IgD-negative memory B cell (primary cell): ENCODE measurements at regions not wholly inside any gene's neighbourhood (a gene's known extent, or its start where the extent isn't known, plus 50 kb on each side); places are given as distances from the start of the nearest gene placed in this dataset.
"Not testable (repeated sequence)": the region's sequence is repeated elsewhere in the genome, so short reads cannot be mapped to it uniquely, and the experiment has no call there.

Experiments used
- H3K27ac Mint-ChIP-seq, 3 donors: one replicate each; pipeline ENCODE4 v1.8.0; 2020 to 2022; ENCODE audit warnings: mild to moderate bottlenecking in 3 of 3, mixed read lengths in 3 of 3, moderate library complexity in 1 of 3
- H3K27me3 Mint-ChIP-seq: one replicate; pipeline ENCODE4 v1.8.0; 2021; ENCODE audit warnings: mixed read lengths
- H3K36me3 Mint-ChIP-seq: one replicate; pipeline ENCODE4 v1.8.0; 2020; ENCODE audit warnings: mild to moderate bottlenecking, mixed read lengths
- H3K4me1 Mint-ChIP-seq, 3 donors: one replicate each; pipeline ENCODE4 v1.8.0; 2020 to 2022; ENCODE audit warnings: mixed read lengths in 3 of 3, mild to moderate bottlenecking in 1 of 3
- H3K4me3 Mint-ChIP-seq, 4 donors: one replicate each; pipeline ENCODE4 v1.8.0; 2020 to 2022; ENCODE audit warnings: mild to moderate bottlenecking in 4 of 4, mixed read lengths in 4 of 4, moderate library complexity in 3 of 4
- H3K9me3 Mint-ChIP-seq, 3 donors: one replicate each; pipeline ENCODE4 v1.8.0; 2020 to 2021; ENCODE audit warnings: mixed read lengths in 3 of 3, mild to moderate bottlenecking in 1 of 3

DNA sequence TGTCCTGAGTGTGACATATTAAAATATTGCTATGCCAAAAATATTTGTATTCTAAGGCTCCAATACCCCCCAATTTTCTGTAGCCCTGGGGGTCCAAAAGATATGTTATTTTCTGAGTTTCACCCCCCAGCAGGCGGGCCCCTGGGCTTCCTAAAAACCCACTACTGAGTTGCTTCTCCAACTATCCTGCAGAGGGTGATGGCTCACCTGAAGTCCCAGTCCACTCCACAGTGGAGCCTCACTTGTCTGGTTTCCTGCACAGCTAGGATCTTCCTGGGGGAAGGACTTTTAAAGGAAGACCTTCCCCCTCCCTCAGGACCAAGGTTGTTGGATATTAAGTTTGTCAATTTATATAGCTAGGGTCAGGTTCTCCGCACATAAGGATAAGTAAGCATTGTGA is 1181.4 kb downstream of the ROBO2 start:
- H3K4me1 Mint-ChIP-seq: no peaks in the 10 kb centered on the region
- H3K36me3 Mint-ChIP-seq: no peaks in the 10 kb centered on the region
- peaks cover 2 to 9% (median 5%) of the 10 kb centered on the region in 3 donors for H3K9me3 Mint-ChIP-seq
- H3K27me3 Mint-ChIP-seq: no peaks in the 10 kb centered on the region
- H3K4me3 Mint-ChIP-seq: no peak overlapping the region
- H3K27ac Mint-ChIP-seq: no peak overlapping the region

DNA sequence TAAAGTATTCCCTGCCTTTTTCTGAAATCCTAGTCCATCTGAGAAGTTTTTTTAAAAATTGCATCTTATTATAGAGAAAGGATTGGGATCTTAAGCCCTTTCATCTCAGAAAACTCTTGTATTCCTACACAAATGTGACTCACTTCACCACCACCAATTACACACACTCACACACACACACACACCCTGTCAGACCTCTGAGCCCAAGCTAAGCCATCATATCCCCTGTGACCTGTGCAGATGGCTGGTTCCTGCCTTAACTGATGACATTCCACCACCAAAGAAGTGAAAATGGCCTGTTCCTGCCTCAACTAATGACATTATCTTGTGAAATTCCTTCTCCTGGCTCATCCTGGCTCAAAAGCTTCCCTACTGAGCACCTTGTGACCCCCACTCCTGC is 1181.9 kb downstream of the ROBO2 start:
- peaks cover 2 to 9% (median 5%) of the 10 kb centered on the region in 3 donors for H3K9me3 Mint-ChIP-seq
- no peaks in the 10 kb centered on the region for H3K4me1 Mint-ChIP-seq
- H3K27me3 Mint-ChIP-seq: no peaks in the 10 kb centered on the region
- H3K36me3 Mint-ChIP-seq: no peaks in the 10 kb centered on the region
- no peak overlapping the region for H3K27ac Mint-ChIP-seq
- H3K4me3 Mint-ChIP-seq: no peak overlapping the region

- H3K4me3 Mint-ChIP-seq: no peak overlapping the region
- no peak overlapping the region for H3K27ac Mint-ChIP-seq
- H3K36me3 Mint-ChIP-seq: no peaks in the 10 kb centered on the region
- H3K27me3 Mint-ChIP-seq: no peaks in the 10 kb centered on the region
- peaks cover 4 to 6% (median 6%) of the 10 kb centered on the region in 3 donors for H3K9me3 Mint-ChIP-seq
- peaks cover 0 to 2% (median 0%) of the 10 kb centered on the region in 3 donors for H3K4me1 Mint-ChIP-seq
These were observed 1195.9 kb downstream of the ROBO2 start for GRCh38 chr3:78235841-78236240.

DNA sequence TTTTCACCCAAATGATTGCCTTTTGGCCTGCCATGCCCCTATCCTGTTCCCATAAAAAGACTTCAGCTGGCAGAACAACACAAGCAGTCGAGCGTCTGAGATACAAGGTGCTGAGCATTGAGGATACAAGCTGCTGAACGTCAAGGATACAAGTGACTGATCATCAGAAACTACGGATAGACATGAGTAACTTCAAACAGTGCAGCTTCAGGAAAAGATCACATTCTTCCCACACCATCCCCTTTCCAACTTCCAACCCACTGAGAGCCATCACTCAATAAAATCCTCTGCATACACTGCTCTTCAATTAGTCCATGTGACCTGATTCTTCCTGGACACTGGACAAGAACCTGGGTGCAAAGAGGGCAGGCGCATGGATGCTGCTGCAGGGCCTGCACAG is 1198.9 kb downstream of the ROBO2 start:
- Mint-ChIP-seq H3K9me3 (peaks cover 4 to 10% (median 7%) of the 10 kb centered on the region in 3 donors), H3K4me1 (peaks cover 0 to 2% (median 0%) of the 10 kb centered on the region in 3 donors), H3K27me3 (no peaks in the 10 kb centered on the region), H3K36me3 (no peaks in the 10 kb centered on the region), H3K27ac (no peak overlapping the region), H3K4me3 (no peak overlapping the region)

- Mint-ChIP-seq H3K4me3 (no peak overlapping the region), H3K36me3 (no peaks in the 10 kb centered on the region), H3K27me3 (no peaks in the 10 kb centered on the region), H3K4me1 (peaks cover 0 to 2% (median 0%) of the 10 kb centered on the region in 3 donors), H3K9me3 (peaks cover 2 to 14% (median 11%) of the 10 kb centered on the region in 3 donors), H3K27ac (no peak overlapping the region)
These were observed 1202.8 kb downstream of the ROBO2 start for GRCh38 chr3:78242724-78243123.

- Mint-ChIP-seq H3K4me1 (peaks cover 0 to 2% (median 0%) of the 10 kb centered on the region in 3 donors), H3K4me3 (no peak overlapping the region), H3K9me3 (peaks cover 2 to 14% (median 8%) of the 10 kb centered on the region in 3 donors), H3K27me3 (no peaks in the 10 kb centered on the region), H3K36me3 (no peaks in the 10 kb centered on the region), H3K27ac (no peak overlapping the region)
These were observed 1204.2 kb downstream of the ROBO2 start for GRCh38 chr3:78244136-78244535.

GRCh38 chr3:78249294-78249693 is 1209.4 kb downstream of the ROBO2 start:
- H3K4me3 Mint-ChIP-seq: no peak overlapping the region
- H3K9me3 Mint-ChIP-seq: peaks cover 0 to 6% (median 4%) of the 10 kb centered on the region in 3 donors
- no peak overlapping the region for H3K27ac Mint-ChIP-seq
- H3K4me1 Mint-ChIP-seq: no peaks in the 10 kb centered on the region
- H3K36me3 Mint-ChIP-seq: no peaks in the 10 kb centered on the region
- no peaks in the 10 kb centered on the region for H3K27me3 Mint-ChIP-seq

DNA sequence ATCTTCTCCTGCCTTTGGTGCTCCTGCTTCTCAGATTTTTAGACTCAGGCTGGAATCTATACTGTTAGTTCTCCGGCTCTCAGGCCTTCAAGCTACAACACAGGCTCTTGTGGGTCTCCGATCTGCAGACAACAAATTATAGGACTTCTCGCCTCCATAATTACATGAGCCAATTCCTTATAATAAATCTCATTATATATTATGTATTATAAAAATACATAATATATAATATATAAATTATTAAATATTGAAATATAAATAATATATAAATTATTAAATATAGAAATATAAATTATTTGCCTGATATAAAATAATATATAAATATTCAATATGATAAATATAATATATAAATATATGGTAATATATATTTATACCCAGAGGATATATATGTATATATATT is 1214.0 kb downstream of the ROBO2 start:
- H3K4me3 Mint-ChIP-seq: no peak overlapping the region
- H3K27me3 Mint-ChIP-seq: no peaks in the 10 kb centered on the region
- peaks cover 0 to 1% (median 0%) of the 10 kb centered on the region in 3 donors for H3K9me3 Mint-ChIP-seq
- H3K27ac Mint-ChIP-seq: no peak overlapping the region
- no peaks in the 10 kb centered on the region for H3K36me3 Mint-ChIP-seq
- H3K4me1 Mint-ChIP-seq: no peaks in the 10 kb centered on the region

DNA sequence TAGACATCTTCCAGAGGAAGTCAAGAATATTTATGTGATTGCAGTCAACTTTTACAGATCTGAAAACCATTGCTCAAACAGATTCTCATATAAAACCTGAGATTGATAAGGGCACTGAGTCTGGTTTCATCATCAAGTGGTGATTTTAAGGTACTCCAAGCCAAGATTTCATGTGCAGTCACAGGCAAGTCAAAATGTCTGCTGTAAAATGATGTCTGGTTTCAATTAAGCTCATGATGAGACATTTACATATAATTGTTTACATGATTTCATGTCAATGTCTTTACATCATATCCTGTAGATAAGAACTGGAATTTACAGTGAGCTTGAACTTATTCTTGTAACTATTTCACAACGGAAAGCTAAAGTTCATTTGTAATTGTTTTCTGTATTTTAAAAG is 1215.5 kb downstream of the ROBO2 start:
- Mint-ChIP-seq H3K4me1 (no peaks in the 10 kb centered on the region), H3K36me3 (no peaks in the 10 kb centered on the region), H3K27ac (no peak overlapping the region), H3K4me3 (no peak overlapping the region), H3K27me3 (no peaks in the 10 kb centered on the region), H3K9me3 (peaks cover 0 to 1% (median 0%) of the 10 kb centered on the region in 3 donors)

DNA sequence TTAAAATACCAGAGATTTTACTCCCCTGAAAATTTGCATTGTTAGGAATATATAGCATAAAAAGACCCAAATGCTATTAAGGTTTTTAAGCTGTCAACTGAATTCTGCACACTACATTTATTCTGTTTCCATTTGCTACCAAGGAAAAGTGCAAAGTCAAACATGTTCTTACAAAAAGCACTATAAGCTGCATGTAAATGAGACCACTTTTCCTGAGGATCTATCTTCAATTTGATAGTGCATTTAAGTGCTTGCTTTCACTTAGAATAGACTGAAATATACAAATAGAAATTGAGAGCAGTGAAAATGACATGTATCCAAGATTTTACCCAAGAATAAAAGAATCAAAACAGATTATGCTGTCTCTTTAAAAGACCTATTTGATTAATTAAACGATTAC is 1216.2 kb downstream of the ROBO2 start:
- Mint-ChIP-seq H3K4me3 (no peak overlapping the region), H3K4me1 (no peaks in the 10 kb centered on the region), H3K27me3 (no peaks in the 10 kb centered on the region), H3K36me3 (no peaks in the 10 kb centered on the region), H3K9me3 (peaks cover 0 to 1% (median 0%) of the 10 kb centered on the region in 3 donors), H3K27ac (no peak overlapping the region)

DNA sequence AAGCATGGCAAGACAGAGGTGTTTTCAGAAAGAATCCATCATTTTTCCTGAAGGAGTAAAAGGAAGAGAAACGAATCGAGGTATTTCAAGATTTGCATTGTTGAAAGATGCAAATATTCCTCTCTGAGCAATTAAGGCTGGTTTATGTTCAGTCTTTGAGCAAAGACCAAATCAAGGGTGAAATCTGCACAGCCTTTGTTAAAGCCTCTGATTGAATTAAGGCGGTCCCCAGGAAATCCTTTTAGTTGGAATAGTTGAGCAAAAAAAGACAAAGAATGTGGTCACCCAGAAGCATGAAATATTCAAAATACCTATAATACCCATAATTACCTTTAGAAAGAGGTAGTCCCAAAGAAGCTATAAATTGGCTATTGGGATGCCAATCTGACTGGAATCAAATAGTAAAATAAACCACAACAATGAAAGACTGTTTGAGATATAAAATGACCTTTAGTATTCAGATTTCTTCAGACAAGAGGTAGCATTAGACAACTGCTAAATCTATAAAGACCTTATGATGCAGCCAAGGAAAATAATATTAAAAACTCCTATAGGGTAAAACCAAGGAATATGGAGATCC is 1218.1 kb downstream of the ROBO2 start:
- no peak overlapping the region for H3K4me3 Mint-ChIP-seq
- H3K27ac Mint-ChIP-seq: no peak overlapping the region
- H3K36me3 Mint-ChIP-seq: peaks cover 1% of the 10 kb centered on the region
- H3K27me3 Mint-ChIP-seq: no peaks in the 10 kb centered on the region
- H3K9me3 Mint-ChIP-seq: peaks cover 0 to 3% (median 0%) of the 10 kb centered on the region in 3 donors
- no peaks in the 10 kb centered on the region for H3K4me1 Mint-ChIP-seq

DNA sequence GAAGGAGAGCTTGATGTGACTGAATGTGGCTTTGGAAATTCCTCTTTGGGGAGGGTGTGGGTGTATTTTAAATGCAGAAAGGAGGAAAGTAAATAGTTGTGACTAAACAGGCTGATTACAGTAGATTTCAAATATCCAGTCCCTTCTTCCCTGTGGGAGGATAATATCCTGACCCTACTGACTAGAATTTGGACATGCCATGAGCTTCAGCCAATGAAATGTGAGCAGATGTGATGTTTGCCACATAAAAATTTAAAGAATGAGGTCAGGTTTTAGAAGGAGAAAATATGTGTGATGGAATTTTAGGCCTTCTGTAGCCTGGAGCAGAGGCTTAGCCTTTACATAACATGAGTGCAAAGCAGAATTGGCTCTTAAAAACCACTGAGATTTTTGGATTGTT is 1218.9 kb downstream of the ROBO2 start:
- Mint-ChIP-seq H3K4me3 (no peak overlapping the region), H3K27ac (no peak overlapping the region), H3K27me3 (no peaks in the 10 kb centered on the region), H3K9me3 (peaks cover 0 to 3% (median 1%) of the 10 kb centered on the region in 3 donors), H3K4me1 (no peaks in the 10 kb centered on the region), H3K36me3 (peaks cover 1% of the 10 kb centered on the region)

DNA sequence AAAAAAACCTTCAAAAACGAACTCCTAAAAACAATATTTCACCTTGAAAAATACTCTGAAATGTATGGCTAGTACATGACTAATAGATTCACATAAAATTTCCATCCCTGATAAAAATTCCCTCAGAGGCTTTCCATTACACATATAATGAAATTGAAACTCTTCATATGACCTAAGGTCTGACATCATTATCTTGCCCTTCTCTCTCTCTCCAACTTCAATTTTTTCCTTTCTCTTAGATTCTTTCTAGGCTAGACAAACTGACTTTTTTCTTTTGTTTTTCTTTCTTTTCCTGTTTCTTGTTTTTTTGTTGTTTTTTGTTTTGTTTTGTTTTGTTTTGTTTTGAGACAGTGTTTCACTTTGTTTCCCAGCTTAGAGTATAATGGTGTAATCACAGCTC is 1220.5 kb downstream of the ROBO2 start:
- peaks cover 1% of the 10 kb centered on the region for H3K36me3 Mint-ChIP-seq
- H3K4me1 Mint-ChIP-seq: no peaks in the 10 kb centered on the region
- no peak overlapping the region for H3K4me3 Mint-ChIP-seq
- H3K9me3 Mint-ChIP-seq: peaks cover 0 to 5% (median 1%) of the 10 kb centered on the region in 3 donors
- no peak overlapping the region for H3K27ac Mint-ChIP-seq
- no peaks in the 10 kb centered on the region for H3K27me3 Mint-ChIP-seq

GRCh38 chr3:78266550-78266949 is 1226.7 kb downstream of the ROBO2 start:
- H3K4me1 Mint-ChIP-seq, H3K36me3 Mint-ChIP-seq, H3K27me3 Mint-ChIP-seq, H3K27ac Mint-ChIP-seq, H3K4me3 Mint-ChIP-seq: not testable (repeated sequence)
- peaks cover 3 to 11% (median 10%) of the 10 kb centered on the region in 3 donors for H3K9me3 Mint-ChIP-seq

DNA sequence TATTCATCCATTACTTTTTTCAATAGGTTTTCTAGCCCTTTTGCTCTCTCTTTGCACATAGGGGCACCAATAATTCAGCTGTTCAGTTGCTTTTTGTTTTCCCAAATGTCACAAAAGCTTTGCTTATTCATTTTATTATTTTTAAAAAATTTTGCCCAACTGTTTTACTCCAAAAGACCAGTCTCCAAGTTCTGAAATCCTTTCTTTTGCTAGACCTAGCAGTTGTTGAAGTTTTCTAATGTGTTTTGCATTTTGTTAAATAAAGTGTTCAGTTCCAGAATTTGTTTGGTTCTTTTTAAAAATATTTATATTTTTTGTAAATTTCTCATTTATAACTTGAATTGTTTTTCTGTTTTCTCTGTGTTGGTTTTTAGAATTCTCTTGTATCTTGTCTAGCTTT is 1227.3 kb downstream of the ROBO2 start:
- peaks cover 3 to 11% (median 10%) of the 10 kb centered on the region in 3 donors for H3K9me3 Mint-ChIP-seq
- H3K27me3 Mint-ChIP-seq: no peaks in the 10 kb centered on the region
- H3K4me3 Mint-ChIP-seq: no peak overlapping the region
- H3K4me1 Mint-ChIP-seq: no peaks in the 10 kb centered on the region
- peaks cover 1% of the 10 kb centered on the region for H3K36me3 Mint-ChIP-seq
- H3K27ac Mint-ChIP-seq: no peak overlapping the region

- H3K4me3 Mint-ChIP-seq: no peak overlapping the region
- no peak overlapping the region for H3K27ac Mint-ChIP-seq
- peaks cover 3 to 11% (median 7%) of the 10 kb centered on the region in 3 donors for H3K9me3 Mint-ChIP-seq
- H3K4me1 Mint-ChIP-seq: no peaks in the 10 kb centered on the region
- H3K27me3 Mint-ChIP-seq: no peaks in the 10 kb centered on the region
- no peaks in the 10 kb centered on the region for H3K36me3 Mint-ChIP-seq
These were observed 1228.2 kb downstream of the ROBO2 start for GRCh38 chr3:78268087-78268486.
